Glomerular visceral epithelial cell (primary cell): ENCODE measurements at regions not wholly inside any gene's neighbourhood (a gene's known extent, or its start where the extent isn't known, plus 50 kb on each side); places are given as distances from the start of the nearest gene placed in this dataset.
A peak's percentile ranks its signal among the peaks of the same experiment; 100 is the strongest.

Experiments
- DNase-seq: peaks from one replicate; pipeline ENCODE4 v3.0.0-alpha.2; 2016; ENCODE audit errors: extremely low spot score

- no peak for DNase-seq
Measured at GRCh38 chr7:136256491-136256890, 279.3 kb upstream of the MTPN start.

- no peak for DNase-seq
Measured at GRCh38 chr7:136254148-136254547, 277.0 kb upstream of the MTPN start.

- peak; percentile 63 for DNase-seq
Measured at GRCh38 chr7:136251826-136252225, 274.7 kb upstream of the MTPN start.

- no peak for DNase-seq
Measured at GRCh38 chr7:136247211-136247610, 270.1 kb upstream of the MTPN start.

GRCh38 chr7:136245327-136246004, 268.3 kb upstream of the MTPN start:
- no peak for DNase-seq

- peak; percentile 20 for DNase-seq
Measured at GRCh38 chr7:136234040-136234439, 256.9 kb upstream of the MTPN start.

GRCh38 chr7:136230210-136230609, 253.1 kb upstream of the MTPN start:
- DNase-seq, result no peak

GRCh38 chr7:136229790-136230189, 252.6 kb upstream of the MTPN start:
- DNase-seq, result no peak

- DNase-seq, result no peak
Measured at GRCh38 chr7:136228171-136228570, 251.0 kb upstream of the MTPN start.

- no peak for DNase-seq
Measured at GRCh38 chr7:136214356-136214755, 237.2 kb upstream of the MTPN start.

- DNase-seq, result no peak
Measured at GRCh38 chr7:136213012-136213411, 235.9 kb upstream of the MTPN start.

GRCh38 chr7:136210664-136211063, 233.5 kb upstream of the MTPN start:
- DNase-seq, result no peak

GRCh38 chr7:136210079-136210478, 232.9 kb upstream of the MTPN start:
- DNase-seq, result no peak

- no peak for DNase-seq
Measured at GRCh38 chr7:136205956-136206355, 228.8 kb upstream of the MTPN start.

- DNase-seq, result no peak
Measured at GRCh38 chr7:136198168-136198567, 221.0 kb upstream of the MTPN start.

- no peak for DNase-seq
Measured at GRCh38 chr7:136194878-136195277, 217.7 kb upstream of the MTPN start.

GRCh38 chr7:136193940-136194339, 216.8 kb upstream of the MTPN start:
- DNase-seq, result no peak

GRCh38 chr7:136189506-136189998, 212.4 kb upstream of the MTPN start:
- DNase-seq, result no peak

GRCh38 chr7:136186281-136186680, 209.1 kb upstream of the MTPN start:
- DNase-seq, result no peak

GRCh38 chr7:136184719-136185118, 207.6 kb upstream of the MTPN start:
- no peak for DNase-seq

- DNase-seq, result peak; percentile 13
Measured at GRCh38 chr7:136183981-136184380, 206.8 kb upstream of the MTPN start.

- no peak for DNase-seq
Measured at GRCh38 chr7:136180984-136181383, 203.8 kb upstream of the MTPN start.

- DNase-seq, result no peak
Measured at GRCh38 chr7:136179851-136180721, 202.9 kb upstream of the MTPN start.
